Sigmoid colon (tissue), 6 donors: ENCODE measurements at regions not wholly inside any gene's neighbourhood (a gene's known extent, or its start where the extent isn't known, plus 50 kb on each side); places are given as distances from the start of the nearest gene placed in this dataset.
"Not testable (repeated sequence)": the region's sequence is repeated elsewhere in the genome, so short reads cannot be mapped to it uniquely, and the experiment has no call there.

Experiments
- DNase-seq: peaks from one replicate; pipeline ENCODE4 v3.0.0-alpha.2; 2019
- H3K27ac ChIP-seq, 4 donors: fragments of 200-600 bp; sonication (generic); one replicate each; pipeline ENCODE4 v1.5.1; 2016 to 2019; ENCODE audit warnings: mild to moderate bottlenecking in 1 of 4
- H3K27me3 ChIP-seq, 3 donors: fragments of 200-600 bp; sonication (generic); one replicate each; pipeline ENCODE4 v1.5.1; 2019; ENCODE audit warnings: mild to moderate bottlenecking in 1 of 3
- H3K36me3 ChIP-seq, 4 donors: fragments of 200-600 bp; sonication (generic); one replicate each; pipeline ENCODE4 v1.5.1; 2016 to 2019
- H3K4me1 ChIP-seq, 4 donors: fragments of 200-600 bp; sonication (generic); one replicate each; pipeline ENCODE4 v1.5.1; 2017 to 2019
- H3K4me3 ChIP-seq, 4 donors: fragments of 200-600 bp; sonication (generic); one replicate each; pipeline ENCODE4 v1.5.1; 2017 to 2019; ENCODE audit warnings: mild to moderate bottlenecking in 2 of 4, moderate library complexity in 1 of 4
- H3K9me3 ChIP-seq, 4 donors: fragments of 200-600 bp in 3 of 4; sonication (generic) in 3 of 4; one replicate each; pipeline versions ENCODE4 v1.5.1 to v1.6.1; 2013 to 2019
- CTCF ChIP-seq, 4 experiments: fragments of 450-650 bp in 3 of 4; fragments of 200-600 bp in 1 of 4; IDR thresholded peaks; one replicate each; pipeline ENCODE4 v1.5.1; 2016 to 2019; ENCODE audit warnings: antibody characterized with exemption in 4 of 4, mild to moderate bottlenecking in 3 of 4, moderate library complexity in 2 of 4
- EP300 ChIP-seq, 4 donors: sonication (generic); formaldehyde crosslinking; IDR thresholded peaks; one replicate each; pipeline ENCODE4 v1.6.1; 2017; ENCODE audit warnings: antibody characterized with exemption in 4 of 4
- POLR2A ChIP-seq, 2 donors: fragments of 450-650 bp; IDR thresholded peaks; one replicate each; pipeline ENCODE4 v1.6.1; 2016; ENCODE audit warnings: antibody characterized with exemption in 2 of 2, mild to moderate bottlenecking in 2 of 2, moderate library complexity in 2 of 2
- POLR2AphosphoS5 ChIP-seq, 4 donors: sonication (generic); formaldehyde crosslinking; IDR thresholded peaks; one replicate each; pipeline ENCODE4 v1.6.1; 2017; ENCODE audit warnings: antibody characterized with exemption in 4 of 4
- WGBS, 2 donors: extraction: QIAGEN DNeasy Blood & Tissue Kit; methylation state at CpG; one replicate each; pipeline ENCODE4 v1.1.7; 2013; 5-methylcytosine and 5-hydroxymethylcytosine counted together
- intact Hi-C: fragments of 100-400 bp; cut with DNase I; formaldehyde crosslinking; loops from one replicate; pipeline ENCODE4 v1.15.1; 2023
- donor health status: healthy with polysubstance abuse.
- donor health status: healthy.

GRCh38 chr2:209160800-209161588 lies 262.9 kb upstream of the MAP2 start:
- 73 to 87% methylated on average over 7 of the region's 7 CpGs for WGBS, 2 donors
- Histone ChIP-seq H3K36me3 (no peaks in the 10 kb centered on the region), H3K9me3 (no peaks in the 10 kb centered on the region), H3K27me3 (no peaks in the 10 kb centered on the region), H3K4me3 (no peak overlapping the region), H3K4me1 (no peaks in the 10 kb centered on the region), H3K27ac (no peak overlapping the region)
- TF ChIP-seq CTCF (IDR thresholded peaks at IDR 0.05), result no peak
- no peak for TF ChIP-seq POLR2A (IDR thresholded peaks at IDR 0.05)
- intact Hi-C loops, result no loop called here
- DNase-seq, result no peak

GRCh38 chr2:209162129-209162528 lies 261.7 kb upstream of the MAP2 start:
- 54 to 83% methylated on average over 2 of the region's 2 CpGs for WGBS, 2 donors
- Histone ChIP-seq H3K27me3 (no peaks in the 10 kb centered on the region), H3K4me3 (no peak overlapping the region), H3K9me3 (no peaks in the 10 kb centered on the region), H3K36me3 (no peaks in the 10 kb centered on the region), H3K4me1 (no peaks in the 10 kb centered on the region), H3K27ac (no peak overlapping the region)
- DNase-seq, result no peak
- intact Hi-C loops, result no loop called here
- TF ChIP-seq POLR2AphosphoS5 (IDR thresholded peaks at IDR 0.05), result no peak
- TF ChIP-seq EP300 (IDR thresholded peaks at IDR 0.05), result no peak
- TF ChIP-seq POLR2A (IDR thresholded peaks at IDR 0.05), result no peak
- no peak for TF ChIP-seq CTCF (IDR thresholded peaks at IDR 0.05)

GRCh38 chr2:209181984-209182383 lies 241.9 kb upstream of the MAP2 start:
- no peaks in the 10 kb centered on the region for H3K27me3 ChIP-seq
- no peaks in the 10 kb centered on the region for H3K9me3 ChIP-seq
- H3K4me3 ChIP-seq, result no peak overlapping the region
- no peak overlapping the region for H3K27ac ChIP-seq
- no peaks in the 10 kb centered on the region for H3K4me1 ChIP-seq
- no peak for DNase-seq
- TF ChIP-seq POLR2A (IDR thresholded peaks at IDR 0.05), result no peak
- no peak for TF ChIP-seq POLR2AphosphoS5 (IDR thresholded peaks at IDR 0.05)
- TF ChIP-seq EP300 (IDR thresholded peaks at IDR 0.05), result no peak
- 18 to 25% methylated on average over 2 of the region's 2 CpGs for WGBS, 2 donors
- no peaks in the 10 kb centered on the region for H3K36me3 ChIP-seq
- intact Hi-C loops, result no loop called here

- 96 to 97% methylated on average over 1 of the region's 1 CpG for WGBS, 2 donors
- intact Hi-C loops, H3K4me3 ChIP-seq, H3K36me3 ChIP-seq, H3K4me1 ChIP-seq, H3K27me3 ChIP-seq, H3K27ac ChIP-seq, H3K9me3 ChIP-seq, DNase-seq: not testable (repeated sequence)
Measured at GRCh38 chr2:209186886-209187285, 237.0 kb upstream of the MAP2 start.

- H3K4me1 ChIP-seq, result no peaks in the 10 kb centered on the region
- H3K36me3 ChIP-seq, result no peaks in the 10 kb centered on the region
- intact Hi-C loops, result no loop called here
- no peak for TF ChIP-seq CTCF (IDR thresholded peaks at IDR 0.05)
- no peak for TF ChIP-seq POLR2A (IDR thresholded peaks at IDR 0.05)
- TF ChIP-seq POLR2AphosphoS5 (IDR thresholded peaks at IDR 0.05), result no peak
- no peak for TF ChIP-seq EP300 (IDR thresholded peaks at IDR 0.05)
- WGBS, 2 donors, result 57 to 72% methylated on average over 1 of the region's 1 CpG
- H3K4me3 ChIP-seq, result no peak overlapping the region
- no peak for DNase-seq
- no peak overlapping the region for H3K27ac ChIP-seq
- H3K27me3 ChIP-seq, result no peaks in the 10 kb centered on the region
- H3K9me3 ChIP-seq, result no peaks in the 10 kb centered on the region
Measured at GRCh38 chr2:209189893-209190292, 234.0 kb upstream of the MAP2 start.

- intact Hi-C loops, result no loop called here
- TF ChIP-seq POLR2A (IDR thresholded peaks at IDR 0.05) (no peak), POLR2AphosphoS5 (IDR thresholded peaks at IDR 0.05) (no peak), EP300 (IDR thresholded peaks at IDR 0.05) (no peak), CTCF (IDR thresholded peaks at IDR 0.05) (no peak)
- no peaks in the 10 kb centered on the region for H3K9me3 ChIP-seq
- no peak overlapping the region for H3K27ac ChIP-seq
- H3K36me3 ChIP-seq, result no peaks in the 10 kb centered on the region
- H3K4me3 ChIP-seq, result no peak overlapping the region
- H3K4me1 ChIP-seq, result no peaks in the 10 kb centered on the region
- DNase-seq, result no peak
- H3K27me3 ChIP-seq, result no peaks in the 10 kb centered on the region
Measured at GRCh38 chr2:209191139-209191538, 232.7 kb upstream of the MAP2 start.
